VCaP (cell line): ENCODE measurements at regions not wholly inside any gene's neighbourhood (a gene's known extent, or its start where the extent isn't known, plus 50 kb on each side); places are given as distances from the start of the nearest gene placed in this dataset.

Experiments
- H3K27ac ChIP-seq: fragments of 450-650 bp; 2 replicates; pipeline ENCODE4 v1.5.1; 2017
- CTCF ChIP-seq: fragments of 450-650 bp; conservative IDR thresholded peaks from 2 replicates; pipeline ENCODE4 v1.5.1; 2017; ENCODE audit warnings: mild to moderate bottlenecking, moderate library complexity

- H3K27ac ChIP-seq = no peak overlapping the region
- TF ChIP-seq CTCF = no peak
Observed at GRCh38 chr5:39515881-39516280, 91.1 kb upstream of the DAB2 start.

DNA sequence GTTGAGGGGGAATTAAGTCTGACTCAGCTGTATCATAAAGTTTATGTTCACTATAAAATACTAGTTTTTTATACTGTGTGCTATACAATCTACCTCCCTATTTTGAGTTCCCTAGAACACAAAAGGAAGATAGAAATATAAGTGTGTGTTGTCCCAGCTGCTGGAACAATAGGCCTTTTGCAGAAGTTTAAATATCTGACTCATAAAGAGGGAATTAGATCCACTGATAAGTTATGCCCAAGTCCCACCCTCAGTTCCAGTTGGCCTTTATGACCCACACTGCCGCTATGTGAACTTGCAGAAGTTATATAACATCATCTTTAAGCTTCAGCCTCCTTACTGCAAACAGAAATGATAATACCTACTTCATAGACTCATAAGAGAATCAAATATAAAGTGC, 88.5 kb upstream of the DAB2 start:
- H3K27ac ChIP-seq = no peak overlapping the region
- no peak for TF ChIP-seq CTCF

- TF ChIP-seq CTCF = no peak
Observed at GRCh38 chr5:39506211-39506610, 81.4 kb upstream of the DAB2 start.

GRCh38 chr5:39505791-39506190, 81.0 kb upstream of the DAB2 start:
- no peak overlapping the region for H3K27ac ChIP-seq
- TF ChIP-seq CTCF = no peak

More at GRCh38 chr5:39506211-39506610, 81.4 kb upstream of the DAB2 start:
- H3K27ac ChIP-seq = no peak overlapping the region

DNA sequence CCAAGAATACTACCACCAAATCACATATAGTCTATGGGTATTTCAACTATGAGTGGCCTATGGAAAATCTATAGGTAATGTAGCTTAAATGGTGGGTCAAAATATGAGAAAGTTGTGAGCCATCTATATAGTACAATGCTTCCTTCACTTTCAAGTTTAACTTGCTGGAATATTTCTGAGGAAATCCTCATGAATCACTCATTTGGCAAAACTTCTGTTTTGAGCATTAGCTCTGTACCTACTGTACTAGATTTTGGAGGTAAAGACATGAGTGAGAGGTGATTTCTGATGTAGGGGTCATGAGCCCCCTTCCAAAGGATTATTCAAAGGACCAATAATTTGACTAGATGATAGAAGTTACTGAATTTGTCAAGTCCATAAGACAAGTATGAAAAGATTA, 80.6 kb upstream of the DAB2 start:
- no peak overlapping the region for H3K27ac ChIP-seq
- no peak for TF ChIP-seq CTCF

GRCh38 chr5:39503155-39503554, 78.4 kb upstream of the DAB2 start:
- H3K27ac ChIP-seq = no peak overlapping the region
- TF ChIP-seq CTCF = no peak

DNA sequence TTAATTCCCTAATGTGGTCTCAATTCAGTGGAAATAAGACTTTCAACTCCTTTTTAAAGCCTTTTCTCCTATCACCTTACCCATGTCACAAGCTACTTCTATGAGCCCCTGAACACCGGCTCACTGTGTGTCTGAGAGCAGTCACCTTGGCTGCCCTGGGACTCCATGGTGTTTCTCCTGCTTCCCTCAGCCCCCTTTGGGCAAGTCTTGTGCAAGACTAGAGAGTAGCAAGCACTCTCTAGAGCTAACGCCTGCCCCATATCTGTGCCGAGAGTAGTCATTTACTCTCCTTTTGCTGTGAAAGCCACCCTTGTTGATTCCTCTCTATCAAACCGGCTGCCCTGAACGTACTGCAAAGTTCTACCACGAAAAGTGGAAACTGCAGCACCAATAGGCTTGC, 77.9 kb upstream of the DAB2 start:
- no peak overlapping the region for H3K27ac ChIP-seq
- no peak for TF ChIP-seq CTCF

DNA sequence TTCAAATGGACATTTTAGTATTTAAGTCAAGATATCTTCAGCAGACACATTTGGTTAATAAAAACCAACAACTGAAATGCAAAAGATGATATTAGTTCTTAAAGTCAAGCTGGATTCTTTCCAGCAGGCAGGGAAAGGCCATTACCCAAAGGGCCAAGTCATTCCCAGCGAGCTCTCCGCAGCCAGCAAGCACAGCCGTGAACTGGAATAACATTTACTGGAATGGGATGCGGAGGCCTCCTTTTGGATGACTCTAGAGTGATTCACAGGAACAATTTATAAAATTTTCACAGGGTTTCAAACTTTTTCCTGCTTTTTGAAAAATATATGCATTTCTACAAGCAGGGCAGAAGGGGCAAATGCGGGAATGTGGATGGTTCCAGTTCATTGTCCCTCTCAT, 76.6 kb upstream of the DAB2 start:
- H3K27ac ChIP-seq = no peak overlapping the region
- no peak for TF ChIP-seq CTCF
